WI38 (cell line): ENCODE measurements at regions not wholly inside any gene's neighbourhood (a gene's known extent, or its start where the extent isn't known, plus 50 kb on each side); places are given as distances from the start of the nearest gene placed in this dataset.
"Not testable (repeated sequence)": the region's sequence is repeated elsewhere in the genome, so short reads cannot be mapped to it uniquely, and the experiment has no call there.

Source experiments
- H3K4me3 ChIP-seq: 2 replicates; pipeline ENCODE4 v1.5.1; 2011; ENCODE audit warnings: low read depth, mild to moderate bottlenecking, control low read depth, low read length
- CTCF ChIP-seq: IDR thresholded peaks from 2 replicates; pipeline ENCODE4 v1.5.1; 2012; ENCODE audit warnings: low read depth, mild to moderate bottlenecking, control low read depth, low read length

GRCh38 chr7:33793616-33794015 lies 111.7 kb upstream of the BMPER start:
- H3K4me3 ChIP-seq, result no peak overlapping the region
- TF ChIP-seq CTCF, result no peak

GRCh38 chr7:33794419-33794818 lies 110.9 kb upstream of the BMPER start:
- H3K4me3 ChIP-seq, result no peak overlapping the region
- TF ChIP-seq CTCF, result no peak

- TF ChIP-seq CTCF, result no peak
- no peak overlapping the region for H3K4me3 ChIP-seq
These were observed 110.4 kb upstream of the BMPER start for GRCh38 chr7:33794959-33795358.

- no peak for TF ChIP-seq CTCF
These were observed 108.8 kb upstream of the BMPER start for GRCh38 chr7:33796538-33796937.

GRCh38 chr7:33797512-33797911 lies 107.8 kb upstream of the BMPER start:
- H3K4me3 ChIP-seq, result not testable (repeated sequence)

More at GRCh38 chr7:33796538-33796937, 108.8 kb upstream of the BMPER start:
- H3K4me3 ChIP-seq, result no peak overlapping the region

- no peak for TF ChIP-seq CTCF
- H3K4me3 ChIP-seq, result no peak overlapping the region
These were observed 106.5 kb upstream of the BMPER start for GRCh38 chr7:33798686-33799325.

GRCh38 chr7:33799766-33800165 lies 105.6 kb upstream of the BMPER start:
- no peak for TF ChIP-seq CTCF
- H3K4me3 ChIP-seq, result no peak overlapping the region

- TF ChIP-seq CTCF, result no peak
- no peak overlapping the region for H3K4me3 ChIP-seq
These were observed 102.7 kb upstream of the BMPER start for GRCh38 chr7:33802600-33802999.
